H1 (cell line): ENCODE measurements at regions not wholly inside any gene's neighbourhood (a gene's known extent, or its start where the extent isn't known, plus 50 kb on each side); places are given as distances from the start of the nearest gene placed in this dataset.

ENCODE experiments used
- BCL11A ChIP-seq, 2 experiments: IDR thresholded peaks; one replicate each; pipeline ENCODE4 v1.6.1; 2011; ENCODE audit warnings: low read depth in 2 of 2, low read length in 2 of 2, mild to moderate bottlenecking in 2 of 2
- CEBPB ChIP-seq: IDR thresholded peaks from 2 replicates; pipeline ENCODE4 v1.6.1; 2012; ENCODE audit warnings: low read depth, low read length
- CHD1 ChIP-seq: IDR thresholded peaks from 2 replicates; pipeline ENCODE4 v1.6.1; 2012; ENCODE audit warnings: low read depth, low read length, improper control_type of control experiment
- CHD2 ChIP-seq: IDR thresholded peaks from 2 replicates; pipeline ENCODE4 v1.6.1; 2012; ENCODE audit warnings: low read length, improper control_type of control experiment
- CHD7 ChIP-seq: fragments of 300-600 bp; sonication (generic); IDR thresholded peaks from 2 replicates; pipeline ENCODE4 v1.7.1; 2012; ENCODE audit warnings: low read length, moderate library complexity, mild to moderate bottlenecking, inconsistent platforms; ENCODE audit not compliant: insufficient replicate concordance
- EGR1 ChIP-seq: IDR thresholded peaks from 2 replicates; pipeline ENCODE4 v1.6.1; 2011; ENCODE audit warnings: low read depth, low read length, borderline replicate concordance
- GTF2F1 ChIP-seq: IDR thresholded peaks from 2 replicates; pipeline ENCODE4 v1.6.1; 2012; ENCODE audit warnings: low read depth, low read length, improper control_type of control experiment, borderline replicate concordance
- POU5F1 ChIP-seq: IDR thresholded peaks from 2 replicates; pipeline ENCODE4 v1.6.1; 2011; ENCODE audit warnings: low read depth, mild to moderate bottlenecking, low read length, moderate library complexity
- SP2 ChIP-seq: IDR thresholded peaks from 2 replicates; pipeline ENCODE4 v1.6.1; 2012; ENCODE audit warnings: mild to moderate bottlenecking, low read length, inconsistent platforms
- SP4 ChIP-seq: IDR thresholded peaks from 2 replicates; pipeline ENCODE4 v1.6.1; 2012; ENCODE audit warnings: low read length, inconsistent platforms
- TAF1 ChIP-seq: IDR thresholded peaks from 2 replicates; pipeline ENCODE4 v1.6.1; 2011; ENCODE audit warnings: mild to moderate bottlenecking, low read depth, low read length

- TF ChIP-seq CHD7 (no peak), BCL11A (IDR thresholded peaks at IDR 0.05; ENCODE audit: low read depth in 2 of 2, low read length in 2 of 2) (no peak), CEBPB (no peak), SP4 (no peak), GTF2F1 (no peak), EGR1 (no peak), POU5F1 (no peak), SP2 (no peak), TAF1 (no peak), CHD2 (no peak), CHD1 (no peak)
These were observed 382.8 kb downstream of the ADAMTS20 start (continued) for GRCh38 chr12:43169115-43169681.
